IPS DF 6.9 (cell line): ENCODE measurements at regions not wholly inside any gene's neighbourhood (a gene's known extent, or its start where the extent isn't known, plus 50 kb on each side); places are given as distances from the start of the nearest gene placed in this dataset.

Experiments
- DNase-seq: peaks from one replicate; pipeline ENCODE4 v3.0.0-alpha.2; 2013; ENCODE audit warnings: low read depth, low spot score
- H3K27ac ChIP-seq: one replicate; pipeline ENCODE4 v1.5.1; 2013; ENCODE audit warnings: low read length, control low read depth
- H3K27me3 ChIP-seq: 2 replicates; pipeline ENCODE4 v1.6.1; 2013; ENCODE audit warnings: mild to moderate bottlenecking, low read length; ENCODE audit not compliant: control insufficient read depth, insufficient read depth
- H3K36me3 ChIP-seq: 2 replicates; pipeline ENCODE4 v1.6.1; 2013; ENCODE audit warnings: low read length; ENCODE audit not compliant: control insufficient read depth, insufficient read depth
- H3K4me1 ChIP-seq: 2 replicates; pipeline ENCODE4 v1.6.1; 2013; ENCODE audit warnings: low read length; ENCODE audit not compliant: control insufficient read depth, insufficient read depth
- H3K4me3 ChIP-seq: 2 replicates; pipeline ENCODE4 v1.5.1; 2013; ENCODE audit warnings: mild to moderate bottlenecking, low read length
- H3K9me3 ChIP-seq: 2 replicates; pipeline ENCODE4 v1.6.1; 2013; ENCODE audit warnings: low read length, inconsistent platforms; ENCODE audit not compliant: control insufficient read depth, insufficient read depth
- WGBS: extraction: QIAGEN DNeasy Blood & Tissue Kit; methylation state at CpG from one replicate; pipeline ENCODE4 v1.1.7; 2013; ENCODE audit warnings: mixed read lengths, missing lambda C conversion rate; ENCODE audit not compliant: insufficient read length, insufficient coverage; 5-methylcytosine and 5-hydroxymethylcytosine counted together

DNA sequence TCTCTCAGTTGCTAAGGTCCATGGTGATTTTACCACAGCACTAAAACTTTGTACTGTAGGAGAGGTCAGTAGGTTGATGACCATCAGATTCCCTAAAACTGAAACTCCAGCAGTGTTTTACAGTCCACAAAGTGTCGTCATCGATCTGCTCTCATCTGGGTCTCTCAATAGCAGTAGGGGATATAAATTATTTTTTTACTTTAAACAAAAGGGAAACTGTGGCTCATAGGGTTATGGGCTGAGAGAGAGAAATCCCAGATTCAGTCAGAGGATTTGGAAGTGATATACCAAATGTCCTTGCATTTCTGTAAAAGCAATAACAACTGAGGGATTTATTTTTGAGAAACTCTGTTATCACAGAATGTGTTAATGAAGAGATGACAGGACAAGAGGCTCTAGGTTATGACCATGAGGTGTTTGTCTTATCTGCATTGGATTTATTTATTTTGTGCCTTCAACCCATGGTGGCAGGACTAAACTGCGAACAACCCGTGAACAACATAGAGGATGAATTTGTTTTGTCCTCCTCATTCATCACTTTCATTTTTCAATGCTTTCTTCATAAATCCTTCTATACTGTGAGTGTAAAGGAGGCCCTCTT, 869.7 kb downstream of the OTOL1 start:
- H3K9me3 ChIP-seq, result no peaks in the 10 kb centered on the region
- H3K4me3 ChIP-seq, result no peak overlapping the region
- no peak for DNase-seq
- no peaks in the 10 kb centered on the region for H3K4me1 ChIP-seq
- no peaks in the 10 kb centered on the region for H3K27me3 ChIP-seq
- no peak overlapping the region for H3K27ac ChIP-seq
- no CpG with 5 or more reads among the region's 4 CpGs for WGBS
- no peaks in the 10 kb centered on the region for H3K36me3 ChIP-seq

DNA sequence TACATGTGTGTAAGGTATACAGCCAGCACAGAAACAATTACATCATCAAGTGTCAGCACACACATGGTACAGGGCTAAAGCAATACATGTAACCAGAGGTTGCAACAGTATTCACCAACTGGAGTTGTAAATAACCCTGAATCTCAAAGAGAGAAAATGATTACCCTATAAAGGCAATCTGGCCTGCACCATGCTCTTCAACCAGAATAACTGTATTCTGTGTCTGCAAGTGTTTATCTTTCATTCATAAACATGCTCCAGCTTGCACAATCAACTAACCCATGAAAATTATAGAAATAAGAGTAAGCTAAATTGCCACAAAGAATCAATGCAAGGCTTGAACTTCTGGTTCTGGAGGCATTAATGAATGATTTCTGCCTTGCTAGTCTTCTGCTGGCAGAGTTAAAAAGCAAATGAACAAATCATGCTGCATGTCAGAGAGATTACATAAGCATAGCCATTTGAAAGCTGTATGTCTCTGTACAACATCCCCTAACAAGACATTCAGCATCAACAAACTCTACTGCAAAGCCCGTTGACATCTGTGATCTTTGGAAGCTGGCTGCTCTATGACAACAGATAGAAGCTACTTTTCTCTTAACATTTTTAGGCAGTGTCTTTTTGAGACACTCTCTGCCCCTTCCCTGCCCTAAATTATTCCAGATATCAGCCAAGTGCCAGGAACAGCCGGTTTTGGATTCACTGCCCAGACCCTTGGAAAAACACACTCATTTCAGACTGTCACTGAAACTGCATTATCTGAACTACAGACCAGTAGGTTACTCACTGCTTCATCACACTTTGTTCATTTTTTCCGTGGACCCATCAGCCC, 871.0 kb downstream of the OTOL1 start:
- no CpG with 5 or more reads among the region's 3 CpGs for WGBS
- Histone ChIP-seq H3K4me3 (no peak overlapping the region), H3K27me3 (no peaks in the 10 kb centered on the region)

DNA sequence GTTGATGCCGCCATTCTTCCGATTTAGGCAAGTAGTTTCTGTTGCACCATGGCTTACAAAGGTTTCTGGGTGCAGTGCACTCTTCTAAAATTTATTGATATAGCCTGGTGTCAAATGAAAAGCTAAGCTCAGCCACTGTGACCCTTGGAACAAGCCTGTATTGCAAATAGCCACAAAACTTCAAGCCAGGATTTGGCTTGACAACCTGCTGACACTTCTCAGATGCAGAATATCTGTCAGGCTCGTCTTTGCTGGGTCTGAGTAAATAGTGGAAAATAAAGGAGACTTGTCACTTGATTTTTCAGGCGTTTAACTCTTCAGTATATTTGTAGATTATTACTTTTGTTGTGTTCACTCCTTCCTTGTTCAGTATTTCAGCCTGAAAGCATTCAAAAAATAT, 871.8 kb downstream of the OTOL1 start:
- H3K36me3 ChIP-seq, result no peaks in the 10 kb centered on the region
- no peak for DNase-seq
- no peaks in the 10 kb centered on the region for H3K27me3 ChIP-seq
- no peaks in the 10 kb centered on the region for H3K4me1 ChIP-seq
- no peak overlapping the region for H3K4me3 ChIP-seq
- no CpG with 5 or more reads among the region's 4 CpGs for WGBS
- H3K9me3 ChIP-seq, result no peaks in the 10 kb centered on the region
- H3K27ac ChIP-seq, result no peak overlapping the region

More for the DNA sequence above, 871.0 kb downstream of the OTOL1 start:
- H3K9me3 ChIP-seq, result no peaks in the 10 kb centered on the region
- H3K4me1 ChIP-seq, result no peaks in the 10 kb centered on the region
- H3K36me3 ChIP-seq, result no peaks in the 10 kb centered on the region
- no peak overlapping the region for H3K27ac ChIP-seq
- DNase-seq, result no peak

DNA sequence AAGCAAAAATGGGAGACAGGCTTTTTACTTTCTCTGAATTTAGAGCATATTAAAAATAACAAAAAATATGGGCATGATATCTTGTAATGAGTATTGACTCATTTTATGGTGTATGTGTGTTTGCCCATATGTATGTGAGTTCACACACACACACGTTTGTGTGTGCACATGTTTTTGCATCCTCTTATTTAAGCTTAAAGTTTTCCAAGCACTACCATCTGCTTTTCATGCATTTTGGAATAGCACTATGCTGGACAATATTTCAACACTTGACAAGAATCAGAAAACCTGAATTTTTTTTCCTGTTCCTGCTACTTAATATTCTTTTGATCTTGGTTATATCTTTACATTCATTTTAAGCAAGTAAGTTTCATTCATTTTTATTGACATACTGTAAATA, 872.7 kb downstream of the OTOL1 start:
- WGBS, result no CpG with 5 or more reads among the region's 1 CpG
- H3K9me3 ChIP-seq, result no peaks in the 10 kb centered on the region
- DNase-seq, result no peak
- H3K4me1 ChIP-seq, result no peaks in the 10 kb centered on the region
- H3K4me3 ChIP-seq, result no peak overlapping the region
- H3K36me3 ChIP-seq, result no peaks in the 10 kb centered on the region
- H3K27me3 ChIP-seq, result no peaks in the 10 kb centered on the region
- no peak overlapping the region for H3K27ac ChIP-seq

DNA sequence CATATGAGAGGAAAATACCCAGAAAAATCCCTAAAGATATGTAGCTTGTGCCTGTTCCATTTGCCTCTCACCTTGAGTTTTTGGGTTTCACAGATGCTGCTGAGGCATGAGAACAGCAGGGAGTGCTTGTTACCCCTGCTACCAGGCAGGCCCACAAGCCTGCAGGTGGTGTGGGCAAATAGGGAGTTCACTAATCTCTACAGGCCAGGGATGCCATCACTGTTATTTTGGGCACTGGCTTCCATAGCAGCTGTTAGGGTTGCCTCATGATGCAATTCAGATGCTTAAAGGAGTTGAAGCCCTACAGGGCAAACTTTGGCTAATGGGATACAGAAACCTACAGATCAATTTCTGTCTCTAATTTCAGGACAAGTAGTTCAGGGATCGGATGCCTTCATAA, 873.5 kb downstream of the OTOL1 start:
- Histone ChIP-seq H3K27ac (no peak overlapping the region), H3K4me3 (no peak overlapping the region), H3K4me1 (no peaks in the 10 kb centered on the region), H3K27me3 (no peaks in the 10 kb centered on the region), H3K36me3 (no peaks in the 10 kb centered on the region), H3K9me3 (no peaks in the 10 kb centered on the region)
- WGBS, result no CpG with 5 or more reads among the region's 1 CpG
- no peak for DNase-seq

DNA sequence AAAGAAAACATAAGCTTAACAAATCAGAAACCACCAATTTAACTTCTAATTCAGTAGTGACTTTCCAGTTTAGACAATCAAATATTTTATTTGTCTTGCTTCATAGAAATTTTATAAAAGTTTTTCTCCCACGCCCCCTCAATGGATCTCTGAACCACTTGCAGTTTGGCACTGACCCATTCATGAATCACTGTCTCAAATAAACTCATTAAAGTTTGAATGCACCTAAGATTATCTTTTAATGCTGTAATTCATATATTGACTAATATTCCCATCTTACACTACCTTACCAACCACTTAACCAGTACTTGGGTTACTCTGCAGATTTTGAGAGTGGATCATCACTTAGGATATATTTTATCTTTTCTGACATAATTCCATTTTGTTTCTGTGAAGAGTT, 880.2 kb downstream of the OTOL1 start:
- Histone ChIP-seq H3K36me3 (no peaks in the 10 kb centered on the region), H3K4me1 (no peaks in the 10 kb centered on the region), H3K9me3 (no peaks in the 10 kb centered on the region), H3K27me3 (no peaks in the 10 kb centered on the region), H3K4me3 (no peak overlapping the region), H3K27ac (no peak overlapping the region)
- WGBS, result no CpG with 5 or more reads among the region's 1 CpG
- DNase-seq, result no peak

DNA sequence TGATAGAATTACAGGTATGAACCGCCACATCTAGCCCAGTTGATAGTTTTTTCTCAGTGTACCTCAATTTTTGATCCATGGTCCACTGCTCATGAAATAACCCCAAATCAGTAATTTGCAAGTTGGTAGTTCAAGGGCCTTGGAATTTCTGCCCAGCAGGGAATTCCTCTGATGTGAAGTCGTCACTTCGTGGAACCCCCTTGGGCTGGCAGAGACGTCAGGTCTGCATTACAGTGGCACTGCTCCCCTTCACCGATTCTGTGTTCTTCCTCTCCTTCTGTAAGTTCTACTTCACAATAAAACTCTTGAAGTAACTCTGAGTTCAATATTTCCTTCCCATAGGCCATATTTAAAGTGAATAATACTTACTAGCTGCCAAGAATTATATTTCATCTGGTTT, 881.0 kb downstream of the OTOL1 start:
- Histone ChIP-seq H3K4me3 (no peak overlapping the region), H3K4me1 (no peaks in the 10 kb centered on the region), H3K9me3 (no peaks in the 10 kb centered on the region), H3K27me3 (no peaks in the 10 kb centered on the region), H3K36me3 (no peaks in the 10 kb centered on the region), H3K27ac (no peak overlapping the region)
- WGBS, result no CpG with 5 or more reads among the region's 5 CpGs
- no peak for DNase-seq

DNA sequence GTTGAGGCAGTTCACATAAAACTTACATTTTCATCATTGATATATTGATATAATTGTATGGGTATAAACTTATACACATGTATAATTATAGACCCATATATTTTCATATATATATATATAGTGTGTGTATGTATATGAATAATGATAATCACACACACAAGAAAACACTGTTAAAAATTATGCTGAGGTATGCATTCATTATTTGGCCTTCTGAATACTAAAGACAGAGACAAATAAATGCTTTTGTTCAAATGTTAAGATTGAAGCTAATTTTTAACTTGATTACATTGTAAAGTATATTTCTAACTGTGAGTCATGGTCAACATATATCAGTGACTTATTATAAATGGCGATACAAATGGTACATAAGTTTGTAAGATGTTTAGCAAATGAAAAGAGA, 888.8 kb downstream of the OTOL1 start:
- H3K36me3 ChIP-seq, result no peaks in the 10 kb centered on the region
- no peak overlapping the region for H3K4me3 ChIP-seq
- H3K27me3 ChIP-seq, result no peaks in the 10 kb centered on the region

DNA sequence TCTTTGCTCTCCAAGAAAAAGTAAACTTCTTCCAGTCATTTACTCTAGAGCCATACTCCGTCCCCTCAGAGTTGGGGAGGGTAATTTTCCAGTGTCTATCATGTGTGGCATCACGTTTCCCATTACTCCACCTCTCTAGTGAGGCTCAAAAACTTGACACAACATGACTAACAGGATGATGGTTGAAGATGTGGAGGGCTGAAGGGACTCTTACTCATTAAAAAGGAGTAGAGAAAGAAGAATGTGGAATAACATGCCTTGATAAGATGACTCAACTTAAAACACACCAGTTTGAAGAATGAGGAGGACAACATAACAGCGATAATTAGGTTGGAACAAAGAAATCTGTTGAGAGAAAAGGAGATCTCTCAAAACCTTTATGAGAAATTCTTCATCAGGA, 894.3 kb downstream of the OTOL1 start:
- no CpG with 5 or more reads among the region's 3 CpGs for WGBS
- no peak overlapping the region for H3K4me3 ChIP-seq
- DNase-seq, result no peak
- H3K9me3 ChIP-seq, result no peaks in the 10 kb centered on the region; the same call in 1 of the 2 replicates
- no peaks in the 10 kb centered on the region for H3K27me3 ChIP-seq
- H3K4me1 ChIP-seq, result no peaks in the 10 kb centered on the region
- H3K36me3 ChIP-seq, result no peaks in the 10 kb centered on the region
- H3K27ac ChIP-seq, result no peak overlapping the region

More for the DNA sequence above, 888.8 kb downstream of the OTOL1 start:
- WGBS, result no CpG with 5 or more reads among the region's 1 CpG
- Histone ChIP-seq H3K27ac (no peak overlapping the region), H3K4me1 (no peaks in the 10 kb centered on the region), H3K9me3 (no peaks in the 10 kb centered on the region)
- DNase-seq, result no peak

DNA sequence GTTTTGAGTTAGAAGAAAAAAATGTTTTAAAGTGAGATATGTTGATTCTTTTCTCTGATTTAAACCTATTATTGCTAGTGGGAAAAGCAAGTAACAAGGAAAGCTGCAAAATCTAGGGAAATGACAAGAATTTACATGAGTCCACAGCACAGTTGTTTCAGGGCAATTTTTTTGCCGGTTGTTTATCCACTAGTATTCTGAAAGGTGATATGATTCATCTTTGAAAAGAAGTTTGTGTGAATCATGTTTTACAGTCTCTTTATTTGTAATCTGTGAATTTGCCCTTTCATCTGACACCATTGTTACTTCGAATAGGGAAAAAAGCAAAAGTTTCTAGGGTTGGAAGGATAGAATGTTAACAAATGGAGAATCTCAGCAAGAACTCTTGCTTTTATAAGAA, 894.7 kb downstream of the OTOL1 start:
- Histone ChIP-seq H3K27me3 (no peaks in the 10 kb centered on the region), H3K27ac (no peak overlapping the region), H3K36me3 (no peaks in the 10 kb centered on the region), H3K4me1 (no peaks in the 10 kb centered on the region), H3K4me3 (no peak overlapping the region), H3K9me3 (no peaks in the 10 kb centered on the region; the same call in 1 of the 2 replicates)
- WGBS, result no CpG with 5 or more reads among the region's 2 CpGs
- DNase-seq, result no peak

DNA sequence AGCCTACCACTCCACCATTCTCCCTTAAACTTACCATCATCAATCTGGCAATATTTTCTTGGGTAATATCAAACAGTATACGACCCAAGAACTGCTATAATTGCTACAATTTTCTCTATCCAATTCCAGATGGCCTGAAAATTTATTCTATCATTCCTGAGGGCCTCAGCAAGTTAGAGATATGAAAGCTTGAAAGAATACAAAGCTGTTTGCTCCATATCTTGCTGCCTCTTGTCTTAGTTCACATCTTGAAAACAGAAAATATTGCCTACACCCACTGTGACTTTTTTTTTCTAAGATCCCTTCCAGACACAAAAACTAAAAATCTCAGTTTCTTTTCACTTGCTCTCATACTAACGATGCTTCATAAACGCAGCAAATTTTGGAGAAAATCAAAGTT, 898.9 kb downstream of the OTOL1 start:
- Histone ChIP-seq H3K27ac (no peak overlapping the region), H3K4me1 (no peaks in the 10 kb centered on the region), H3K4me3 (no peak overlapping the region), H3K27me3 (no peaks in the 10 kb centered on the region), H3K36me3 (no peaks in the 10 kb centered on the region), H3K9me3 (no peaks in the 10 kb centered on the region; the same call in 1 of the 2 replicates)
- DNase-seq, result no peak
- WGBS, result no CpG with 5 or more reads among the region's 3 CpGs
